Suprapubic skin (tissue), 4 donors: ENCODE measurements at regions not wholly inside any gene's neighbourhood (a gene's known extent, or its start where the extent isn't known, plus 50 kb on each side); places are given as distances from the start of the nearest gene placed in this dataset.

Experiments
- DNase-seq, 2 donors: peaks; one replicate each; pipeline ENCODE4 v3.0.0-alpha.2; 2019; ENCODE audit warnings: low spot score in 2 of 2
- H3K27ac ChIP-seq: fragments of 200-600 bp; sonication (generic); one replicate; pipeline ENCODE4 v1.5.1; 2019
- H3K27me3 ChIP-seq: fragments of 200-600 bp; sonication (generic); one replicate; pipeline ENCODE4 v1.5.1; 2019
- H3K36me3 ChIP-seq: fragments of 200-600 bp; sonication (generic); one replicate; pipeline ENCODE4 v1.5.1; 2019
- H3K4me1 ChIP-seq: fragments of 200-600 bp; sonication (generic); one replicate; pipeline ENCODE4 v1.5.1; 2019
- H3K4me3 ChIP-seq: fragments of 200-600 bp; sonication (generic); one replicate; pipeline ENCODE4 v1.5.1; 2019; ENCODE audit warnings: mild to moderate bottlenecking
- H3K9me3 ChIP-seq: fragments of 200-600 bp; sonication (generic); one replicate; pipeline ENCODE4 v1.5.1; 2019
- CTCF ChIP-seq, 2 donors: fragments of 200-600 bp in 1 of 2; fragments of 450-650 bp in 1 of 2; sonication (generic) in 1 of 2; IDR thresholded peaks; one replicate each; pipeline ENCODE4 v1.5.1; 2016 to 2019; ENCODE audit warnings: antibody characterized with exemption in 2 of 2, mild to moderate bottlenecking in 1 of 2, moderate library complexity in 1 of 2
- EP300 ChIP-seq: sonication (generic); formaldehyde crosslinking; IDR thresholded peaks from one replicate; pipeline ENCODE4 v1.6.1; 2017; ENCODE audit warnings: antibody characterized with exemption
- POLR2A ChIP-seq, 2 donors: fragments of 450-650 bp; IDR thresholded peaks; one replicate each; pipeline ENCODE4 v1.6.1; 2017; ENCODE audit warnings: antibody characterized with exemption in 2 of 2, mild to moderate bottlenecking in 2 of 2, moderate library complexity in 2 of 2
- POLR2AphosphoS5 ChIP-seq, 3 donors: sonication (generic); formaldehyde crosslinking; IDR thresholded peaks; one replicate each; pipeline ENCODE4 v1.6.1; 2017; ENCODE audit warnings: antibody characterized with exemption in 3 of 3
- WGBS: methylation state at CpG from one replicate; pipeline ENCODE4 v1.1.5; 2018; 5-methylcytosine and 5-hydroxymethylcytosine counted together

GRCh38 chr6:87825821-87826221 lies 123.8 kb upstream of the AKIRIN2 start:
- 48% methylated on average over 2 of the region's 2 CpGs for WGBS
- no peaks in the 10 kb centered on the region for H3K27me3 ChIP-seq
- no peak overlapping the region for H3K4me3 ChIP-seq
- no peaks in the 10 kb centered on the region for H3K36me3 ChIP-seq
- peaks cover 4% of the 10 kb centered on the region for H3K4me1 ChIP-seq
- no peak for TF ChIP-seq POLR2A (IDR thresholded peaks at IDR 0.05)
- no peak for TF ChIP-seq POLR2AphosphoS5 (IDR thresholded peaks at IDR 0.05)
- TF ChIP-seq CTCF (IDR thresholded peaks at IDR 0.05) = no peak
- no peak for TF ChIP-seq EP300
- H3K27ac ChIP-seq = no peak overlapping the region
- no peaks in the 10 kb centered on the region for H3K9me3 ChIP-seq
- no peak for DNase-seq

- TF ChIP-seq CTCF (IDR thresholded peaks at IDR 0.05) = no peak
- H3K27me3 ChIP-seq = no peaks in the 10 kb centered on the region
- no peaks in the 10 kb centered on the region for H3K36me3 ChIP-seq
- no peak overlapping the region for H3K4me3 ChIP-seq
- WGBS = 53% methylated on average over 2 of the region's 2 CpGs
- H3K4me1 ChIP-seq = peaks cover 4% of the 10 kb centered on the region
- no peak for DNase-seq
- H3K9me3 ChIP-seq = no peaks in the 10 kb centered on the region
- no peak overlapping the region for H3K27ac ChIP-seq
Measured at GRCh38 chr6:87824958-87825491, 123.0 kb upstream of the AKIRIN2 start.

- Histone ChIP-seq H3K36me3 (no peaks in the 10 kb centered on the region), H3K27ac (no peak overlapping the region), H3K4me1 (peaks cover 4% of the 10 kb centered on the region), H3K9me3 (no peaks in the 10 kb centered on the region), H3K4me3 (no peak overlapping the region), H3K27me3 (no peaks in the 10 kb centered on the region)
- no peak for DNase-seq
- TF ChIP-seq CTCF (IDR thresholded peaks at IDR 0.05) = no peak
- no peak for TF ChIP-seq POLR2A (IDR thresholded peaks at IDR 0.05)
Measured at GRCh38 chr6:87822011-87822410, 120.0 kb upstream of the AKIRIN2 start.

- DNase-seq = no peak
- no peak overlapping the region for H3K27ac ChIP-seq
- no peaks in the 10 kb centered on the region for H3K4me1 ChIP-seq
- no peak overlapping the region for H3K4me3 ChIP-seq
- 94% methylated on average over 7 of the region's 7 CpGs for WGBS
- H3K9me3 ChIP-seq = no peaks in the 10 kb centered on the region
- H3K27me3 ChIP-seq = no peaks in the 10 kb centered on the region
- no peak for TF ChIP-seq POLR2A (IDR thresholded peaks at IDR 0.05)
- no peak for TF ChIP-seq POLR2AphosphoS5 (IDR thresholded peaks at IDR 0.05)
- TF ChIP-seq CTCF (IDR thresholded peaks at IDR 0.05) = no peak
- no peak for TF ChIP-seq EP300
- H3K36me3 ChIP-seq = no peaks in the 10 kb centered on the region
Measured at GRCh38 chr6:87820343-87820984, 118.4 kb upstream of the AKIRIN2 start.

- Histone ChIP-seq H3K36me3 (no peaks in the 10 kb centered on the region), H3K9me3 (no peaks in the 10 kb centered on the region), H3K4me3 (no peak overlapping the region), H3K4me1 (no peaks in the 10 kb centered on the region), H3K27ac (no peak overlapping the region), H3K27me3 (no peaks in the 10 kb centered on the region)
- no peak for DNase-seq
- 55% methylated on average over 1 of the region's 1 CpG for WGBS
- TF ChIP-seq POLR2A (IDR thresholded peaks at IDR 0.05) (no peak), POLR2AphosphoS5 (IDR thresholded peaks at IDR 0.05) (no peak), EP300 (no peak), CTCF (IDR thresholded peaks at IDR 0.05) (no peak)
Measured at GRCh38 chr6:87817183-87817582, 115.2 kb upstream of the AKIRIN2 start.
